PC-3 (cell line): ENCODE measurements at regions not wholly inside any gene's neighbourhood (a gene's known extent, or its start where the extent isn't known, plus 50 kb on each side); places are given as distances from the start of the nearest gene placed in this dataset.

ENCODE experiments used
- EZH2 ChIP-seq: fragments of 300-600 bp; sonication (generic); IDR thresholded peaks from one replicate; pipeline ENCODE4 v1.6.1; 2017; ENCODE audit warnings: antibody characterized with exemption, mild to moderate bottlenecking, low read length; ENCODE audit not compliant: unreplicated experiment
- EZH2phosphoT487 ChIP-seq: fragments of 300-600 bp; sonication (generic); IDR thresholded peaks from 2 replicates; pipeline ENCODE4 v1.6.1; 2018; ENCODE audit warnings: mild to moderate bottlenecking, antibody characterized with exemption, low read length, borderline replicate concordance
- TF ChIP-seq, protein P1 (sequence below): fragments of 300-600 bp; sonication (generic); conservative IDR thresholded peaks from 2 replicates; pipeline ENCODE4 v1.5.1; 2017; ENCODE audit warnings: antibody characterized with exemption, low read depth, mild to moderate bottlenecking, low read length

DNA sequence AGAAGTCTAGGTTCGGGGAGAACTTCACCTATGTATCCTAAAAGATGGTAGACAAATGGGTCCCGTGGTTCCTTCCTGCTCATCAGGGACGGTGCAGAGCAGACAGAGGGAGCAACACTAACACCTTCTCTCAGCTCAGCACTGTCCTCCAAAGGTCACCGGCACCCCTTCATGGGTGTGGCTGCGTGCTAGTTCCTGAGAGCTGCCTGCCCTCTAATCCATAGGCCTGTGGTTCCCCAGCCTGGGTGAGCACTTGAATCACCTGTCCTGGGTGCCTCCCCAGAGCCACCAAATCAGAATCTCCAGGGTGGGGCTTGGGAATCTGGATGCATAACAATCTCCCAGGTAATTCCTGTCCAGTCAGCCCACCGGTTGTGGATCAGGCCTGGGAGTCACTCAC, 113.9 kb upstream of the TMEM45B start:
- TF ChIP-seq EZH2: no peak
- TF ChIP-seq, protein P1, sequence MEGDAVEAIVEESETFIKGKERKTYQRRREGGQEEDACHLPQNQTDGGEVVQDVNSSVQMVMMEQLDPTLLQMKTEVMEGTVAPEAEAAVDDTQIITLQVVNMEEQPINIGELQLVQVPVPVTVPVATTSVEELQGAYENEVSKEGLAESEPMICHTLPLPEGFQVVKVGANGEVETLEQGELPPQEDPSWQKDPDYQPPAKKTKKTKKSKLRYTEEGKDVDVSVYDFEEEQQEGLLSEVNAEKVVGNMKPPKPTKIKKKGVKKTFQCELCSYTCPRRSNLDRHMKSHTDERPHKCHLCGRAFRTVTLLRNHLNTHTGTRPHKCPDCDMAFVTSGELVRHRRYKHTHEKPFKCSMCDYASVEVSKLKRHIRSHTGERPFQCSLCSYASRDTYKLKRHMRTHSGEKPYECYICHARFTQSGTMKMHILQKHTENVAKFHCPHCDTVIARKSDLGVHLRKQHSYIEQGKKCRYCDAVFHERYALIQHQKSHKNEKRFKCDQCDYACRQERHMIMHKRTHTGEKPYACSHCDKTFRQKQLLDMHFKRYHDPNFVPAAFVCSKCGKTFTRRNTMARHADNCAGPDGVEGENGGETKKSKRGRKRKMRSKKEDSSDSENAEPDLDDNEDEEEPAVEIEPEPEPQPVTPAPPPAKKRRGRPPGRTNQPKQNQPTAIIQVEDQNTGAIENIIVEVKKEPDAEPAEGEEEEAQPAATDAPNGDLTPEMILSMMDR: no peak
- TF ChIP-seq EZH2phosphoT487: no peak
